ENCODE measurements at regions not wholly inside any gene's neighbourhood (a gene's known extent, or its start where the extent isn't known, plus 50 kb on each side); places are given as distances from the start of the nearest gene placed in this dataset.

DNA sequence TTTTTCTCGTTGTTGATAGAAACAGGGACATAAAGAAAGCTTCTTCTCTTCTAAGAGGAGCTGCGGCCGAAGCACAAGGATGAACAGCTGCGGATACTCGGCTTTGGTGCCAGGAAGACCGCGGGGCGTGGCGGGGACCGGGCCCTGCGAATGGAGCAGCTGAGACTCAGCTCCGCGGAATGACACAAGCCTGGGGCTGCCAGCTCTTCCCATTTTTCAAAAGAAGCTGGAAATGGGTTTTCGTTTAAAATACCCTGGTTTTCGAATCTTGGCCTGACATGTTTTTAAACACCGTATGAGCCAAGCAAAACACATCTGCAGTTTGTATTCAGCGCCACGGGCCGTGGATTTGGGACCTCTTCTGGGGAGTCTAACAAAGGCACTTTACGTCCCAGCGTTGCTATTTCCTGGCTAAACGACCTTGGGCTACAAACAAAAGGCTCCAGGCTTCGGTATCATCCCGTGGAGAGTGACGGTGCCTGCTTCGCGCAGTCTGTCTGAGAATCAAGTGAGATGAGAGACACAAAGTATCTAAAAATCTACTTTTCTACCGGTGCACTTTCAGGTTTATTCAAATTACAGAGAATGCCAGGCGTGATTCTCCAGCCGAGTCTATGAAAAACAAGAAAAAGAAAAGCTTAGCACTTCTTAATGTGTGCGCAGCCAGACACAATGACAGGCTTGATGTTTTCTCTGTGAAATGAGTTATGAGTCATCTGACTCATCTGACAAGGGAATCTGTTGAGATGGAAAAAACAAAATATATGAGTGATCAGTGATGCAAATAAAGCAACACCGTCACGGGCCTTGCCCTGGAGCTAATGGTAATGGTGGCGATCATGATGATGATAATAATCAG, 114.0 kb upstream of the TMEM132D start:
- DNase-seq (ENCODE audit: low read depth), result no peak

DNA sequence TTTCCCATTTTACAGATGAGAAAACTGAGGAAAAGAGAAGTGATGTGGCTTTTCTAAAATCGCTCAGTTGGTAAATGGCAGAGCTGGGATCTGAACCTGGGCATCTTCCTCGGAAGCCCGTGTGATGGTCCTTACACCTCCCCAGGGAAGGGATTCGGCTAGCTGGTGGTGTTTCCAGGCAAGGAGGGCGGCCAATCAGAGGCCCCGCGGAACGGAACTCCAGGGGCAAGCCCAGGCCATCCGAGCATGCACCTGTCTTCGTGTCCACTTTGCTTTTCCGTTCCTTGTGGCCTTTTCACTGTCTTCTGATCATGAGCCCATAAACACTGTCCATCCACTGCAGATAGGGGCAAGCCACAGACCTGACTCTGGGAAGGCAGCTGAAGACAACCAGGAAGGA, 114.8 kb upstream of the TMEM132D start:
- no peak for DNase-seq (ENCODE audit: low read depth)

- no peak for DNase-seq (ENCODE audit: low read depth)
Measured at GRCh38 chr12:130026608-130027176, 122.9 kb upstream of the TMEM132D start.

- DNase-seq (ENCODE audit: low read depth), result no peak
Measured at GRCh38 chr12:130027798-130028197, 124.0 kb upstream of the TMEM132D start.

- DNase-seq (ENCODE audit: low read depth), result no peak
Measured at GRCh38 chr12:130029151-130029550, 125.3 kb upstream of the TMEM132D start.

GRCh38 chr12:130031041-130031440, 127.2 kb upstream of the TMEM132D start:
- no peak for DNase-seq (ENCODE audit: low read depth)

GRCh38 chr12:130031571-130032189, 127.9 kb upstream of the TMEM132D start:
- DNase-seq (ENCODE audit: low read depth), result peak; percentile 40

DNA sequence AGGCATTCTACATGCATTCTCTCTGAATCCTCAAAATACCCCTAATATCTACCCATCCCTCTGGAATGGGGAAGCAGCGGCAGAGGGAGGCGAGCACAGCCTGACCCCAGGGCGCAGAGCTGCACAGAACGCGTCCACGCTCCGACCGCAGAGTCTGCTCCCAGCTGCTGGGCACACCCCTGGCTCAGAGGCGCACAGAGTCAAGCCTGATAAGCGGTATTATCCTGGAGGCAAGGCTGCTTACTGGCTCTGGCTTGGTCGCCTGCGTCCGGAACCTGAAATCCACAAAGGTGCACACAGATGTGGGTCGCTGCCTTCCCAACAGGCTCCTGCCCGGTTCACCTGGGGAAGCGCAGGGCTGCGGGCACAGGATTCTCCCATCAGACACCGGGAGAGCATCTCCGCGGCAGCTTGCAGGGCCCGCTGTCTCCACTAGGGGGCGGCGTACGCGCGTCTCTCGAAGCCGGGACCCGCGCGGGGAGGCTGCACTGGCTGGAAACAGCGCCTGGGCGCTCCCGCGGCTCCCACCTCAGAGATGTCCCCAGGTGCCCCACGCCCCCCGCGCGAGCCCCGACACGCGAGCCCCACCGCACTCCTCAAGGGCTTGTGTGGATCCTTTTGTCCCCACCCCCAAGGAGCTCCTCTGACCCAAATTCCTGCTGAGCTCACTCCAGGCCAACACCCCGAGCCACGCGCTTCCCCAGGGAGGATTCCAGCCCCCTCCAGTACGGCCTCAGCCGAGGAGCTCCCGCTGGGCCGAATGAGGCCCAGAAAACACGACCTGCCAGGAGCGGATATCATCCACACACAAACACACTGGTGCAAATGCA, 120.1 kb upstream of the FZD10 start:
- no peak for DNase-seq (ENCODE audit: low read depth)

GRCh38 chr12:130043685-130044406, 118.4 kb upstream of the FZD10 start:
- no peak for DNase-seq (ENCODE audit: low read depth)

DNA sequence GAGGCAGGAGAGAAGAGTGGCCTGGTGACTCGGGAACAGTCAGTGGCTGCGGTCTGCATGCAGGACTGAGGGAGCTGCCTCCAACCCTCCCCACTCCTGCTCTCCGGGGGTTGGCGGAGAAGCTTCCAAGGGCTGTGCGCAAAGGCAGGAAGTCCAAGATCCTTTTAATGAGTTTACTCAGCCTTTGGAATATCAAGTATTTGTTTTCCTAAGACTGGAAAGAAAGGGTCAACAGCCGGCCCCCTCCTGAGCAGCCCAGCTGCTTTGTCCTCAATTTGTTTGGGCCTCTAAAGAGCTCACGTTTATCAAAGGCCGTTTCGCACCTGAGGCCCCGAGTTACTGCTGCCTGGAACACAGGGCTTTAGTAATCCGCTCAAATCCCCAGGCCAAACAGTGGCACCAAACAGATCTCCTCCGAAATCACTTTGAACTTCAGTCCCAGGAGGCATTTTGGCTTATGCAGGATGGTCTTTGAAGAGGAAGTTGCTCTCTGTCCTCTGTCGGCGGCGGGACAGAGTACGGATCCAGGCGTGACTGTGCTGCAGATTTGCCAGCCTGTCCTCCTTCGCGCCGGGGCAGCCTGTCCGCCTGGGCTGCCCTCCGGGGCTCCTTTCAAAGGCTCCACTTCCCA, 117.2 kb upstream of the FZD10 start:
- no peak for DNase-seq (ENCODE audit: low read depth)

GRCh38 chr12:130049666-130050065, 112.6 kb upstream of the FZD10 start:
- DNase-seq (ENCODE audit: low read depth), result no peak

- no peak for DNase-seq (ENCODE audit: low read depth)
Measured at GRCh38 chr12:130051900-130052299, 110.4 kb upstream of the FZD10 start.

DNA sequence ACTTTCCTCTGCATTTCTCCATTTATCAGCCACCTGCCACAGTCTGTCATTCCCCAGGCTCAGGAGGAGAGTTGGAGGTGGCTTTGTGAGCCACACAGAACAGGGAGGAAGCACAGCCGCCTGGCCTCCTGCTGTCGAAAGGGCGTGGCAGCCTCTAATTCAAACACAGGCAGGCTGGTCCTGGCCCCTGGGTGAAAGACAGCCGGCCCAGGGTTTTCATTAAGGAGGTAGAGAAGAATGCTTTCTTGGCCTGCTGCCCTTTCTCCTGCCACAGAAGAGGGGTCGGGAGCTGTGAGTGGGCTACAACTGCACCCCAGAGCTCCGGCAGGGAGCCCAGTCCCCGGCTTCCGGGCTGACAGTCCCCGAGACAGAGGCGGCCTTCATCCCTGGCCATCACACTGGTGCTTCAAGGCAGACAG, 108.6 kb upstream of the FZD10 start:
- no peak for DNase-seq (ENCODE audit: low read depth)

DNA sequence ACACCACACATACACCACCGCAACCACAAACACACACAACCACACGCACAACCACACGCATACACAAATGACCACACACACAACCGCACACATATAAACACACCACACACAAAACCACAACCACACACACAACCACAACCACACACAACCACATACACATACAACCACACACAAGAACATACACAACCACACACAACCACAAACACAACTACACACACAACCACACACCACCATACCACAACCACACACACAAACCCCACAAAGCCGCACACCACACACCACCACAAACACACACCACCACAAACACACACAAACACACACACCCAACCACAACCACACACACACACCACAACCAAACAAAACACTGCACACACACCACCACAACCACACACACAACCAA, 107.5 kb upstream of the FZD10 start:
- no peak for DNase-seq (ENCODE audit: low read depth)

GRCh38 chr12:130058926-130059472, 103.3 kb upstream of the FZD10 start:
- no peak for DNase-seq (ENCODE audit: low read depth)

- DNase-seq (ENCODE audit: low read depth), result no peak
Measured at GRCh38 chr12:130063866-130064265, 98.4 kb upstream of the FZD10 start.

DNA sequence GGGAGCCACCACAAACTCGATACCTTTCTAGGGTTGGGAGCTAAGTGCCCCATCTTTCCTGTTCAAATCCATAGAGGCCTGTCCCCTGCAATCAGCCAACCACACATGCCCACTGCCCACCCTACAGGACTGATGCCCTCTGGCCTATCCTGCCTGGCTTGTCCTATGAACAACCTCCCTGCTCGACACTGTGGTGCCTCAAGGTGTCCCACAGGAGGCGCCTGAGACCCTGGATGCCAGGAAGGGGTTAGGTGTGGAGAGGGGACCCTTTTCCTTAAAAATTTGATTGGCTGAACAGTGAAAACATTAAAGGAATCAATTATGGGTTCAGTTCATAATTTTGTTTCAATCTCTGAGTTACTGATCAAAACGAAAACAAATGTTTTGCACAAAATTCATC, 97.3 kb upstream of the FZD10 start:
- no peak for DNase-seq (ENCODE audit: low read depth)

GRCh38 chr12:130066742-130067141, 95.5 kb upstream of the FZD10 start:
- no peak for DNase-seq (ENCODE audit: low read depth)

DNA sequence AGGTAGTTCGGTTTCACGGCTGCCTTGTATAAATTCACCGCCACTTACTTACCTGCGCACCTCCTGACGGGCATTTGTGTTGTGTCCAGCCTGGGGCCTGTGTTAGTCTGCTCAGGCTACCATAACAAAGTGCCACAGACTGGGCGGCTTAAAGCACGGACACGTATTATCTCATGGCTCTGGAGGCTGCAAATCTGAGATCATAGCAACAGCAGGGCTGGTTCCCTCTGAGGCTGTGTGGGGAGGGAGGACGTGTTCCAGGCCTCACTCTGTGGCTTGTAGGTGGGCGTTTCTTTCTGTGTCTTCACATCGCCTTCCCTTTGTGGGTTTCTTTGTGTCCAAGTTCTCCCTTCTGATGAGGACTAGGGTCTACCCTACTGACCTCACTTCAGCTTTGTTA, 93.5 kb upstream of the FZD10 start:
- DNase-seq (ENCODE audit: low read depth), result no peak

- no peak for DNase-seq (ENCODE audit: low read depth)
Measured at GRCh38 chr12:130070126-130070611, 92.1 kb upstream of the FZD10 start.

DNA sequence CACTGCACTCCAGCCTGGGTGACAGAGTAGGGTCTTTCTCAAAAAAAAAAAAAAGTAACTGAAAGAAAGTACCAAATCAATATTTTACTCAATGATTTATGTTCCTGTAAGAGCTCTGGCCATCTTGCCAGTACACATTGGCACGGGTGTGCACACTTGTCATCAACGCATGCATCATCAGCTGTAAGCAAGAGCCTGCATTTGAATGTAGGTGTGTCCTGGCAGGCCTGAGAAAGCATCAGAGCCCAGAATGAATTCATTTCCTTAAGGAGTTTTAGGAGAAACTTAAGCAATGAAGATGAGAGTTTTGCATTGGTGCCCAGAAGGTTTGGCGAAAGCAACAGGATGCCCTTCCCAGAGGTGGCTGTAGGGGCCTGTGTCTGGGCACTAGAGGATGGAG, 88.5 kb upstream of the FZD10 start:
- DNase-seq (ENCODE audit: low read depth), result no peak

Measured in CMK (cell line).